HG02938 (cell line): ENCODE measurements at regions not wholly inside any gene's neighbourhood (a gene's known extent, or its start where the extent isn't known, plus 50 kb on each side); places are given as distances from the start of the nearest gene placed in this dataset.
"Not testable (repeated sequence)": the region's sequence is repeated elsewhere in the genome, so short reads cannot be mapped to it uniquely, and the experiment has no call there.

Experiments
- ATAC-seq: cut with Tn5 transposase; IDR thresholded peaks from one replicate; pipeline ENCODE4 v1.9.1; 2021; ENCODE audit warnings: mild to moderate bottlenecking, moderate library complexity; ENCODE audit not compliant: unreplicated experiment

GRCh38 chr12:42741771-42742510, 152.4 kb upstream of the PRICKLE1 start:
- ATAC-seq: no peak

GRCh38 chr12:42741091-42741490, 151.5 kb upstream of the PRICKLE1 start:
- no peak for ATAC-seq

- ATAC-seq: no peak
Observed at GRCh38 chr12:42737398-42737797, 147.9 kb upstream of the PRICKLE1 start.

GRCh38 chr12:42735861-42736361, 146.4 kb upstream of the PRICKLE1 start:
- no peak for ATAC-seq

- ATAC-seq: no peak
Observed at GRCh38 chr12:42733911-42734310, 144.4 kb upstream of the PRICKLE1 start.

GRCh38 chr12:42732908-42733411, 143.4 kb upstream of the PRICKLE1 start:
- no peak for ATAC-seq

- no peak for ATAC-seq
Observed at GRCh38 chr12:42730291-42730690, 140.7 kb upstream of the PRICKLE1 start.

- no peak for ATAC-seq
Observed at GRCh38 chr12:42729535-42729900, 140.0 kb upstream of the PRICKLE1 start.

GRCh38 chr12:42728770-42729534, 139.4 kb upstream of the PRICKLE1 start:
- no peak for ATAC-seq

GRCh38 chr12:42728287-42728686, 138.7 kb upstream of the PRICKLE1 start:
- ATAC-seq: no peak

GRCh38 chr12:42725809-42726208, 136.3 kb upstream of the PRICKLE1 start:
- no peak for ATAC-seq

GRCh38 chr12:42716491-42716891, 126.9 kb upstream of the PRICKLE1 start:
- no peak for ATAC-seq

- ATAC-seq: not testable (repeated sequence)
Observed at GRCh38 chr12:42713566-42713965, 124.0 kb upstream of the PRICKLE1 start.

- ATAC-seq: not testable (repeated sequence)
Observed at GRCh38 chr12:42708374-42708773, 118.8 kb upstream of the PRICKLE1 start.

- no peak for ATAC-seq
Observed at GRCh38 chr12:42707312-42708226, 118.0 kb upstream of the PRICKLE1 start.

- ATAC-seq: no peak
Observed at GRCh38 chr12:42706321-42706720, 116.8 kb upstream of the PRICKLE1 start.

GRCh38 chr12:42705863-42706262, 116.3 kb upstream of the PRICKLE1 start:
- no peak for ATAC-seq

GRCh38 chr12:42704810-42705401, 115.4 kb upstream of the PRICKLE1 start:
- no peak for ATAC-seq

GRCh38 chr12:42704340-42704739, 114.8 kb upstream of the PRICKLE1 start:
- no peak for ATAC-seq

- ATAC-seq: no peak
Observed at GRCh38 chr12:42701084-42701483, 111.5 kb upstream of the PRICKLE1 start.
